OCI-LY7 (cell line): ENCODE measurements at regions not wholly inside any gene's neighbourhood (a gene's known extent, or its start where the extent isn't known, plus 50 kb on each side); places are given as distances from the start of the nearest gene placed in this dataset.

Experiments used
- EZH2phosphoT487 ChIP-seq: fragments of 200-600 bp; sonication (generic); IDR thresholded peaks from 2 replicates; pipeline ENCODE4 v1.6.1; 2018; ENCODE audit warnings: low read depth, borderline replicate concordance, mild to moderate bottlenecking, mixed run types, antibody characterized with exemption, low read length, moderate library complexity, mixed read lengths
- TF ChIP-seq, protein P1 (sequence below): fragments of 200-600 bp; sonication (generic); conservative IDR thresholded peaks from 2 replicates; pipeline ENCODE4 v1.5.1; 2014; ENCODE audit warnings: mild to moderate bottlenecking, antibody characterized with exemption, low read length, moderate library complexity, mixed read lengths

DNA sequence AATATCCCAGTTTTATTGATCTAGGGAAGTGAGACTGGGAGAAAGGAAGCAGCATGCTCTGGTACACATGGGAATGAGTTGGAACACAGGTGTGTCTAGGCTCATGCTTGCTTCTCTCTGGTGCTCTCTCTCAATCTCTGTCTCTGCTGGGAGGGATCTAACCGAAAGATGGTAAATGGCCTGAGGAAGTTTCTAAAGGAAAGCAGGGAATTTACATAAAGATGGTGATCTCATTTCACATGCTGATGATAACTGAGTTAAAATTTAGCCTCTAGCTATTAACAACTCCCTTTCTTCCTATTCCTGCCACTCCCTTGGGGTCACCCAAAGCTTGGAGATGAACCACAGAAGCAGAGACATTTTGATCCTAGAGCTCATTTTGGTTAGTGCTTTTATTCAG, 436.2 kb downstream of the SH3GL2 start:
- TF ChIP-seq, protein P1, sequence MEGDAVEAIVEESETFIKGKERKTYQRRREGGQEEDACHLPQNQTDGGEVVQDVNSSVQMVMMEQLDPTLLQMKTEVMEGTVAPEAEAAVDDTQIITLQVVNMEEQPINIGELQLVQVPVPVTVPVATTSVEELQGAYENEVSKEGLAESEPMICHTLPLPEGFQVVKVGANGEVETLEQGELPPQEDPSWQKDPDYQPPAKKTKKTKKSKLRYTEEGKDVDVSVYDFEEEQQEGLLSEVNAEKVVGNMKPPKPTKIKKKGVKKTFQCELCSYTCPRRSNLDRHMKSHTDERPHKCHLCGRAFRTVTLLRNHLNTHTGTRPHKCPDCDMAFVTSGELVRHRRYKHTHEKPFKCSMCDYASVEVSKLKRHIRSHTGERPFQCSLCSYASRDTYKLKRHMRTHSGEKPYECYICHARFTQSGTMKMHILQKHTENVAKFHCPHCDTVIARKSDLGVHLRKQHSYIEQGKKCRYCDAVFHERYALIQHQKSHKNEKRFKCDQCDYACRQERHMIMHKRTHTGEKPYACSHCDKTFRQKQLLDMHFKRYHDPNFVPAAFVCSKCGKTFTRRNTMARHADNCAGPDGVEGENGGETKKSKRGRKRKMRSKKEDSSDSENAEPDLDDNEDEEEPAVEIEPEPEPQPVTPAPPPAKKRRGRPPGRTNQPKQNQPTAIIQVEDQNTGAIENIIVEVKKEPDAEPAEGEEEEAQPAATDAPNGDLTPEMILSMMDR = no peak
- no peak for TF ChIP-seq EZH2phosphoT487
